K562 (cell line): ENCODE measurements at regions not wholly inside any gene's neighbourhood (a gene's known extent, or its start where the extent isn't known, plus 50 kb on each side); places are given as distances from the start of the nearest gene placed in this dataset.

ENCODE experiments used
- ATAC-seq: fragments of 200-7000 bp; cut with Tn5 transposase; 3 replicates; pipeline ENCODE4 v1.9.1; 2020; ENCODE audit warnings: moderate library complexity
- BruUV-seq: library from RNA; stranded (reverse); fragments of 400-500 nt; replicated peaks from 2 replicates; lab custom pipeline; 2021; lab: Mats Ljungman, UMichigan
- CTCF ChIA-PET: fragments of 300-600 bp; formaldehyde crosslinking; extraction: SDS; loops from one replicate; lab custom pipeline; 2021; ENCODE audit warnings: low intra/inter-chr PET ratio; lab: Yijun Ruan, JAX
- POLR2A ChIA-PET: fragments of 300-600, 350-650 bp; sonication (Branson Sonifier 250); formaldehyde crosslinking; extraction: SDS; loops from one replicate; lab custom pipeline; 2021; ENCODE audit warnings: antibody characterized with exemption, inconsistent platforms; lab: Yijun Ruan, JAX
- DNase-seq, 4 experiments: peaks; one replicate each; pipeline versions ENCODE4 v3.0.0 to v3.0.0-alpha.2; 2011 to 2018; ENCODE audit warnings: low spot score in 3 of 4, mixed read lengths in 3 of 4; ENCODE audit errors: extremely low read depth in 1 of 4
- FAIRE-seq: peaks from 2 replicates; lab custom pipeline; 2011; peaks lifted over from hg19 to GRCh38; lab: Jason Lieb, UNC
- H2AFZ ChIP-seq: 2 replicates; pipeline ENCODE4 v1.6.0; 2011; ENCODE audit warnings: low read depth, low read length, control low read depth, inconsistent platforms
- H3K27ac ChIP-seq: fragments of 200-600 bp; 3 replicates; pipeline ENCODE4 v1.8.0; 2011; ENCODE audit warnings: low read depth, mild to moderate bottlenecking, control low read depth, inconsistent platforms, low read length, moderate library complexity, mixed read lengths; ENCODE audit errors: extremely low read depth
- H3K27me3 ChIP-seq, 2 experiments: fragments of 300-600 bp in 1 of 2; 2 replicates in 1 of 2; 3 replicates in 1 of 2; pipeline versions ENCODE4 v1.6.0 to v1.8.0; 2011; ENCODE audit warnings: inconsistent platforms in 2 of 2, low read length in 2 of 2, mild to moderate bottlenecking in 1 of 2, mixed read lengths in 1 of 2, moderate library complexity in 1 of 2; ENCODE audit not compliant: control insufficient read depth in 2 of 2, insufficient read depth in 2 of 2
- H3K36me3 ChIP-seq: fragments of 300-600 bp; 3 replicates; pipeline ENCODE4 v1.8.0; 2011; ENCODE audit warnings: mild to moderate bottlenecking, low read length, inconsistent platforms; ENCODE audit not compliant: control insufficient read depth, insufficient read depth
- H3K4me1 ChIP-seq, 2 experiments: fragments of 200-600 bp in 1 of 2; replicated peaks in 1 of 2; 2 replicates in 1 of 2; 3 replicates in 1 of 2; pipeline versions ENCODE4 v1.5.1 to v1.8.0; 2011; ENCODE audit warnings: inconsistent platforms in 2 of 2, low read length in 2 of 2, mild to moderate bottlenecking in 1 of 2, mixed read lengths in 1 of 2, moderate library complexity in 1 of 2; ENCODE audit not compliant: control insufficient read depth in 2 of 2, insufficient read depth in 2 of 2
- H3K4me2 ChIP-seq: 2 replicates; pipeline ENCODE4 v1.6.1; 2011; ENCODE audit warnings: low read length, control low read depth, inconsistent platforms, mixed read lengths; ENCODE audit not compliant: insufficient read depth
- H3K4me3 ChIP-seq: fragments of 200-600 bp; sonication (generic), shearing (Covaris generic); 2 replicates; pipeline ENCODE4 v1.5.1; 2016; ENCODE audit warnings: control low read depth, inconsistent platforms
- H3K79me2 ChIP-seq: fragments of 200-600 bp; 3 replicates; pipeline ENCODE4 v1.8.0; 2011; ENCODE audit warnings: low read length, inconsistent platforms; ENCODE audit not compliant: control insufficient read depth, insufficient read depth
- H3K9ac ChIP-seq, 2 experiments: 2 replicates each; pipeline versions ENCODE4 v1.6.0 to v1.6.1; 2011; ENCODE audit warnings: low read depth in 2 of 2, low read length in 2 of 2, control low read depth in 1 of 2, inconsistent platforms in 1 of 2, mild to moderate bottlenecking in 1 of 2, mixed read lengths in 1 of 2; ENCODE audit not compliant: insufficient read depth in 1 of 2
- H3K9me1 ChIP-seq: one replicate; pipeline ENCODE4 v1.6.0; 2011; ENCODE audit warnings: inconsistent platforms, mild to moderate bottlenecking, low read length, moderate library complexity; ENCODE audit not compliant: control insufficient read depth, insufficient read depth
- H3K9me3 ChIP-seq: replicated peaks from 2 replicates; pipeline ENCODE4 v1.5.1; 2011; ENCODE audit warnings: low read depth, low read length, inconsistent platforms; ENCODE audit not compliant: control insufficient read depth, insufficient read depth
- H4K20me1 ChIP-seq: replicated peaks from 2 replicates; pipeline ENCODE4 v1.6.1; 2011; ENCODE audit warnings: low read length, inconsistent platforms, mixed read lengths; ENCODE audit not compliant: control insufficient read depth, insufficient read depth
- BRD4 ChIP-seq: fragments of 200-600 bp; sonication (generic); IDR thresholded peaks from 2 replicates; pipeline ENCODE4 v1.6.1; 2017; ENCODE audit warnings: inconsistent platforms
- PCBP2 ChIP-seq: fragments of 200-400 bp; formaldehyde crosslinking; IDR thresholded peaks from 2 replicates; pipeline ENCODE4 v1.6.1; 2018; ENCODE audit warnings: low read length, low read depth, mild to moderate bottlenecking, moderate library complexity; ENCODE audit not compliant: poor library complexity, severe bottlenecking
- TAF15 ChIP-seq: fragments of 200-400 bp; formaldehyde crosslinking; IDR thresholded peaks from 2 replicates; pipeline ENCODE4 v1.6.1; 2017; ENCODE audit warnings: mild to moderate bottlenecking, low read depth, low read length, moderate library complexity
- ZNF347 ChIP-seq: fragments of 450-650 bp; formaldehyde crosslinking; IDR thresholded peaks from 2 replicates; pipeline ENCODE4 v1.4.0; 2020; ENCODE audit warnings: low read depth, mild to moderate bottlenecking, moderate library complexity
- ZNF699 ChIP-seq: fragments of 250-450 bp; sonication (Bioruptor Pico); IDR thresholded peaks from 2 replicates; pipeline ENCODE4 v1.8.0; 2021; ENCODE audit warnings: mild to moderate bottlenecking, moderate library complexity; ENCODE audit not compliant: insufficient replicate concordance
- WGBS: fragments of 100-300 bp; shearing (Covaris generic); methylation state at CpG from one replicate; pipeline ENCODE4 v1.1.6; 2016; ENCODE audit warnings: low coverage, mixed read lengths; ENCODE audit not compliant: insufficient coverage; ENCODE audit errors: missing lambda C conversion rate; 5-methylcytosine and 5-hydroxymethylcytosine counted together
- in situ Hi-C: fragments of 300-500 bp; cut with MboI; formaldehyde crosslinking; loops from 4 replicates; pipeline ENCODE4 v1.15.0; 2018; ENCODE audit warnings: inconsistent platforms, mixed read lengths
- intact Hi-C: fragments of 100-400 bp; cut with micrococcal nuclease; formaldehyde crosslinking; loops from 2 replicates; pipeline ENCODE4 v1.14.2; 2022
- TF ChIP-seq, protein P1 (sequence below): fragments of 200-800 bp; sonication (Bioruptor generic); IDR thresholded peaks from 2 replicates; pipeline ENCODE4 v1.6.1; 2016; ENCODE audit warnings: missing genetic modification characterization, missing compliant biosample characterization
- TF ChIP-seq, protein P2 (sequence below), 3 experiments: fragments of 200-800 bp in 1 of 3; sonication (Bioruptor generic) in 1 of 3; sonication (generic) in 1 of 3; formaldehyde crosslinking in 1 of 3; IDR thresholded peaks; 2 replicates each; pipeline versions ENCODE4 v1.6.1 to v1.8.0; 2016 to 2022; ENCODE audit warnings: mild to moderate bottlenecking in 2 of 3, missing compliant biosample characterization in 2 of 3, missing genetic modification characterization in 2 of 3, missing genetic modification reagents in 1 of 3

DNA sequence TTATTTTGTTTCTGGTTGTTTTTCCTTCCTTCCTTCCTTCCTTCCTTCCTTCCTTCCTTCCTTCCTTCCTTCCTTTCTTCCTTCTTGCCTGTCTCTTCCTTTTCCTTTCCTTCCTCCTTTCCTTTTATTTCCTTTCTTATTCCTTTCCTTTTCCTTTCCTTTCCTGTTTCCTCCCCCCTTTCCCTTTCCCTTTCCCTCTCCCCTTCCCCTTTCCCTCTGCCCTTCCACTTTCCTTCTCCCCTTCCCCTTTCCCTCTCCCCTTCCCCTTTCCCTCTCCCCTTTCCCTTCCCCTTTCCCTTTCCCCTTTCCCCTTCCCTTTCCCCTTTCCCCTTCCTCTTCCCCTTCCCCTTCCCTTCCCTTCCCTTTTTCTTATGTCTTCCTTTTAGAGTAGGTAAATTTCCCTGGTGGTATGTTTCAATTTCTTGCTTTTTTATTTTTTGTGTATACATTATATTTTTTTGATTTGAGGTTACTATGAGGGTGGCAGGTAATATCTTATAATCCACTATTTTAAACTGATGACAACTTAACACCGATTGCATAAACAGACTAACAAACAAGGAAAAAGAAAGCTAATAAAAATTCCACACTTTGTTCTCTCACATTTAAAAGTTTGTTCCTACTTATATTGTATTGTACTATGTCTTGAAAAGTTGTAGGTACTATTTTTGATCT lies 311.0 kb upstream of the FSHR start:
- WGBS, result 6% methylated on average over 1 of the region's 1 CpG
- DNase-seq, result no peak

DNA sequence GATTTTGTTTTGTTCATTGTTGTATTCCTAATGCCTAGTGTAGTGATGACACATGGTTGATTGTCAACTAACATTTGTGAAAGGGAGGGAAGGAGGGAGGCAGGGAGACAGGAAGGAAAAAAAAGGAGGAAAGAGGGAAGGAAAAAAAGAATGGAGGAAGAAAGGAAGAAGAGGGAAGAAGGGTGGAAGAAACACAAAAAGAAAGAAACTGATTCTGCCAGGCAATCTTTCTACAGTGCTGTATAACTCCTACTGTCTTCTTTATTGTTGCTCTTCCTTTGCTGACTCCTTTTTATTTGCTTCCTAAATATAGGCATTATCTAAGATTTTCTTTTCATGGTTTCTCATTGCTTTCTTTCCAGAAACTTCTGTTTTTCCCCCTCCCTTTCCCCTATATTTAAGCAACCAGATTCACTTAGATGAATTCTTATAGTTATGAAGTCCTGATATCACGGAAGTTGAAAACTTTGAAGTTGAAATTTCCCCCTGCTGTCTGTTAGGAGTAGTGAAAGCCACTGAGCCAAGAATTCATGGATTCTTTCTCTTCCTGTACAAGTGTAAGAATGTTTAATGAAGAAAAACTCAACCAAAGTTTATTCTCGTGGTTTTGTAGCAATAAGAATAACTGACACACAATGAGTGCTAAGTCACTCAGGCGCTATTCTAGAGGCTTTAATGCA lies 305.1 kb upstream of the FSHR start:
- H3K9ac ChIP-seq, result no peak overlapping the region
- TF ChIP-seq, protein P1, sequence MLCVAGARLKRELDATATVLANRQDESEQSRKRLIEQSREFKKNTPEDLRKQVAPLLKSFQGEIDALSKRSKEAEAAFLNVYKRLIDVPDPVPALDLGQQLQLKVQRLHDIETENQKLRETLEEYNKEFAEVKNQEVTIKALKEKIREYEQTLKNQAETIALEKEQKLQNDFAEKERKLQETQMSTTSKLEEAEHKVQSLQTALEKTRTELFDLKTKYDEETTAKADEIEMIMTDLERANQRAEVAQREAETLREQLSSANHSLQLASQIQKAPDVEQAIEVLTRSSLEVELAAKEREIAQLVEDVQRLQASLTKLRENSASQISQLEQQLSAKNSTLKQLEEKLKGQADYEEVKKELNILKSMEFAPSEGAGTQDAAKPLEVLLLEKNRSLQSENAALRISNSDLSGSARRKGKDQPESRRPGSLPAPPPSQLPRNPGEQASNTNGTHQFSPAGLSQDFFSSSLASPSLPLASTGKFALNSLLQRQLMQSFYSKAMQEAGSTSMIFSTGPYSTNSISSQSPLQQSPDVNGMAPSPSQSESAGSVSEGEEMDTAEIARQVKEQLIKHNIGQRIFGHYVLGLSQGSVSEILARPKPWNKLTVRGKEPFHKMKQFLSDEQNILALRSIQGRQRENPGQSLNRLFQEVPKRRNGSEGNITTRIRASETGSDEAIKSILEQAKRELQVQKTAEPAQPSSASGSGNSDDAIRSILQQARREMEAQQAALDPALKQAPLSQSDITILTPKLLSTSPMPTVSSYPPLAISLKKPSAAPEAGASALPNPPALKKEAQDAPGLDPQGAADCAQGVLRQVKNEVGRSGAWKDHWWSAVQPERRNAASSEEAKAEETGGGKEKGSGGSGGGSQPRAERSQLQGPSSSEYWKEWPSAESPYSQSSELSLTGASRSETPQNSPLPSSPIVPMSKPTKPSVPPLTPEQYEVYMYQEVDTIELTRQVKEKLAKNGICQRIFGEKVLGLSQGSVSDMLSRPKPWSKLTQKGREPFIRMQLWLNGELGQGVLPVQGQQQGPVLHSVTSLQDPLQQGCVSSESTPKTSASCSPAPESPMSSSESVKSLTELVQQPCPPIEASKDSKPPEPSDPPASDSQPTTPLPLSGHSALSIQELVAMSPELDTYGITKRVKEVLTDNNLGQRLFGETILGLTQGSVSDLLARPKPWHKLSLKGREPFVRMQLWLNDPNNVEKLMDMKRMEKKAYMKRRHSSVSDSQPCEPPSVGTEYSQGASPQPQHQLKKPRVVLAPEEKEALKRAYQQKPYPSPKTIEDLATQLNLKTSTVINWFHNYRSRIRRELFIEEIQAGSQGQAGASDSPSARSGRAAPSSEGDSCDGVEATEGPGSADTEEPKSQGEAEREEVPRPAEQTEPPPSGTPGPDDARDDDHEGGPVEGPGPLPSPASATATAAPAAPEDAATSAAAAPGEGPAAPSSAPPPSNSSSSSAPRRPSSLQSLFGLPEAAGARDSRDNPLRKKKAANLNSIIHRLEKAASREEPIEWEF, result no peak
- TF ChIP-seq TAF15 (no peak), ZNF347 (CRISPR knock-in tag) (no peak), ZNF699 (CRISPR knock-in tag) (no peak)
- TF ChIP-seq, protein P2, sequence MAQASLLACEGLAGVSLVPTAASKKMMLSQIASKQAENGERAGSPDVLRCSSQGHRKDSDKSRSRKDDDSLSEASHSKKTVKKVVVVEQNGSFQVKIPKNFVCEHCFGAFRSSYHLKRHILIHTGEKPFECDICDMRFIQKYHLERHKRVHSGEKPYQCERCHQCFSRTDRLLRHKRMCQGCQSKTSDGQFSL (CRISPR knock-in tag; IDR thresholded peaks at IDR 0.05), result no peak
- TF ChIP-seq, protein P2 (tag; IDR thresholded peaks at IDR 0.05), result no peak
- TF ChIP-seq, all 486 proteins: peak for 0
- Histone ChIP-seq H3K9me3 (no peaks in the 10 kb centered on the region), H2AFZ (no peak overlapping the region), H3K36me3 (no peaks in the 10 kb centered on the region), H3K4me3 (no peak overlapping the region), H4K20me1 (no peaks in the 10 kb centered on the region), H3K27ac (no peak overlapping the region), H3K4me2 (no peak overlapping the region), H3K79me2 (no peaks in the 10 kb centered on the region), H3K4me1 (no peaks in the 10 kb centered on the region), H3K9me1 (no peaks in the 10 kb centered on the region), H3K27me3 (no peaks in the 10 kb centered on the region)
- 0% methylated on average over 3 of the region's 3 CpGs for WGBS
- no peak for DNase-seq
- ChIA-PET POLR2A (no interaction called here), CTCF (no interaction called here)
- in situ Hi-C loops, result no loop called here
- no peak for ATAC-seq
- no TSS peak for BruUV-seq
- intact Hi-C loops, result no loop called here
- no peak for FAIRE-seq

More for the DNA sequence above, 311.0 kb upstream of the FSHR start:
- TF ChIP-seq PCBP2 (peak; percentile 35), BRD4 (no peak)
- no TSS peak for BruUV-seq
- Histone ChIP-seq H3K9me1 (no peaks in the 10 kb centered on the region), H3K36me3 (no peaks in the 10 kb centered on the region), H3K4me3 (no peak overlapping the region), H2AFZ (no peak overlapping the region), H3K4me1 (no peaks in the 10 kb centered on the region), H3K27ac (no peak overlapping the region), H3K9me3 (no peaks in the 10 kb centered on the region), H4K20me1 (no peaks in the 10 kb centered on the region), H3K4me2 (no peak overlapping the region), H3K79me2 (no peaks in the 10 kb centered on the region), H3K9ac (no peak overlapping the region), H3K27me3 (no peaks in the 10 kb centered on the region)
- intact Hi-C loops (no loop called here), in situ Hi-C loops (no loop called here)
- ChIA-PET CTCF (no interaction called here), POLR2A (no interaction called here)
- FAIRE-seq, result no peak
- no peak for ATAC-seq
